HCT116 (cell line): ENCODE measurements at regions not wholly inside any gene's neighbourhood (a gene's known extent, or its start where the extent isn't known, plus 50 kb on each side); places are given as distances from the start of the nearest gene placed in this dataset.

ENCODE experiments used
- CEBPB ChIP-seq: IDR thresholded peaks from 2 replicates; pipeline ENCODE4 v1.6.1; 2012; ENCODE audit warnings: low read depth
- CTCF ChIP-seq, 3 experiments: fragments of 200-600 bp in 1 of 3; sonication (generic) in 1 of 3; IDR thresholded peaks in 2 of 3; conservative IDR thresholded peaks in 1 of 3; 2 replicates each; pipeline ENCODE4 v1.5.1; 2012 to 2017; ENCODE audit warnings: low read depth in 2 of 3, low read length in 2 of 3, antibody characterized with exemption in 1 of 3, borderline replicate concordance in 1 of 3, control low read depth in 1 of 3, mild to moderate bottlenecking in 1 of 3, mixed read lengths in 1 of 3, mixed run types in 1 of 3, moderate library complexity in 1 of 3; ENCODE audit not compliant: insufficient read depth in 1 of 3
- ELF1 ChIP-seq: IDR thresholded peaks from 2 replicates; pipeline ENCODE4 v1.6.1; 2012; ENCODE audit warnings: low read depth, borderline replicate concordance
- EZH2 ChIP-seq: fragments of 200-600 bp; sonication (generic); IDR thresholded peaks from 2 replicates; pipeline ENCODE4 v1.6.1; 2017; ENCODE audit warnings: antibody characterized with exemption, mixed run types
- EZH2phosphoT487 ChIP-seq: fragments of 200-600 bp; IDR thresholded peaks from 2 replicates; pipeline ENCODE4 v1.6.1; 2018; ENCODE audit warnings: antibody characterized with exemption, borderline replicate concordance
- JUND ChIP-seq: IDR thresholded peaks from 2 replicates; pipeline ENCODE4 v1.6.1; 2012
- POLR2A ChIP-seq: IDR thresholded peaks from 2 replicates; pipeline ENCODE4 v1.7.0; 2011; ENCODE audit warnings: borderline replicate concordance; ENCODE audit not compliant: insufficient read depth, insufficient read length; ENCODE audit errors: extremely low read depth
- POLR2AphosphoS5 ChIP-seq: IDR thresholded peaks from 2 replicates; pipeline ENCODE4 v1.6.1; 2011; ENCODE audit warnings: mild to moderate bottlenecking, low read depth, low read length, moderate library complexity
- RAD21 ChIP-seq: IDR thresholded peaks from 2 replicates; pipeline ENCODE4 v1.6.1; 2012; ENCODE audit warnings: low read depth, mild to moderate bottlenecking
- REST ChIP-seq: IDR thresholded peaks from 2 replicates; pipeline ENCODE4 v1.6.1; 2012; ENCODE audit warnings: low read depth
- SP1 ChIP-seq: IDR thresholded peaks from 2 replicates; pipeline ENCODE4 v1.6.1; 2012; ENCODE audit warnings: low read depth
- ZBTB33 ChIP-seq: IDR thresholded peaks from 2 replicates; pipeline ENCODE4 v1.6.1; 2011; ENCODE audit warnings: mild to moderate bottlenecking, low read length, moderate library complexity; ENCODE audit not compliant: insufficient replicate concordance; ENCODE audit errors: extremely low read depth
- ZFX ChIP-seq: fragments of 450-650 bp; IDR thresholded peaks from 2 replicates; pipeline ENCODE4 v1.6.1; 2017
- ZNF274 ChIP-seq: fragments of 200-500 bp; sonication (Bioruptor generic); IDR thresholded peaks from 2 replicates; pipeline ENCODE4 v1.6.1; 2014; ENCODE audit warnings: mild to moderate bottlenecking, low read depth, low read length, inconsistent platforms

GRCh38 chr17:77408284-77408683, 267.5 kb downstream of the SEC14L1 start:
- no peak for TF ChIP-seq RAD21
- no peak for TF ChIP-seq REST
- TF ChIP-seq CTCF (IDR thresholded peaks at IDR 0.05 in 2 of 3, conservative IDR thresholded peaks at IDR 0.05 in 1 of 3; ENCODE audit: borderline replicate concordance in 1 of 3, insufficient read depth in 1 of 3, low read depth in 2 of 3, low read length in 2 of 3): no peak
- TF ChIP-seq ZNF274: no peak
- no peak for TF ChIP-seq CEBPB
- TF ChIP-seq EZH2: no peak
- no peak for TF ChIP-seq POLR2AphosphoS5
- no peak for TF ChIP-seq ELF1
- no peak for TF ChIP-seq ZBTB33
- no peak for TF ChIP-seq EZH2phosphoT487
- no peak for TF ChIP-seq POLR2A
- TF ChIP-seq SP1: no peak
- TF ChIP-seq JUND: no peak
- TF ChIP-seq ZFX: no peak
